ENCODE measurements at regions not wholly inside any gene's neighbourhood (a gene's known extent, or its start where the extent isn't known, plus 50 kb on each side); places are given as distances from the start of the nearest gene placed in this dataset.

DNA sequence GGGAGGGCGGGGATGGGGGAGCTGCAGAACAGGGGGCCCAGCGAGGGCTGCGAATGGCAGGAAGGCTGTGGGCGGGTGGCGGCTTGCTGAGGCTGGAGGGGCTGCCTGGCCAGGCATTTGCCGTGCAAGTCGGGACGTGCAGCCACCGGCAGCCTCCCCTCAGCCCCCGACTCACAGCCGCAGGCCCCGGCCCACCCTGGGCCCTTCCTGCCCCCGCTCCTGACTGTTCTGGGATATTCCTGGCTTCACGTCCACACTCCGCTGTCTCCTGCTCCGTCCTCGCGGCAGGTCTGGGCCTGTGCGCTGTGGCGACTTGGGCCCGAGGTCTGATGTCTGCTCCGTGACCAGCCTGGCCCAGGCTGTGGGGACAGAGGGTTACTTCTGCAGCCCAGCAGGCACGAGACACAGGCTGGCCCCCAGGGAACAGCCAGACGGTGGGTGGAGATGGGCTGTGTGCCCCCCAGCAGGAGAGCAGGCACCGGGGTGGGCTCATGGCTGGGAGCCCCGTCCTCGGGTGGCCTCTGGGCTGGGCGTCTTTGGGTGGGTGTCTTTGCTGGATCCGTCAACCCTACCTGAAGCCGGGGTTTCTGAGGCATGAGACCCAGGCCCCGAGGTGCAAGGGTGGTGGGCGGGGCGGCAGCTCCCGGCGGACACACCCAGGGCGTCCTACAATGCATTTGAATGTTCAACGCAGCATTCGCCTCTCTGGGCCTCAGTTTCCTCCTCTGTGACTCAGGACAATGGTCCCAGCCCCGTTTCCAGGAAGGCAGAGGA, 86.5 kb downstream of the FOXL3 start:
- 63 to 64% methylated on average over 37 to 39 of the region's 39 CpGs for WGBS, 2 donors
- Histone ChIP-seq H3K4me3 (no peak overlapping the region), H3K36me3 (no peaks in the 10 kb centered on the region), H3K4me1 (peaks cover 0 to 19% (median 13%) of the 10 kb centered on the region in 9 donors), H3K27me3 (peaks cover 0 to 57% (median 41%) of the 10 kb centered on the region in 7 donors), H3K9me3 (no peaks in the 10 kb centered on the region), H3K27ac (no peak overlapping the region)
- TF ChIP-seq, protein P1, sequence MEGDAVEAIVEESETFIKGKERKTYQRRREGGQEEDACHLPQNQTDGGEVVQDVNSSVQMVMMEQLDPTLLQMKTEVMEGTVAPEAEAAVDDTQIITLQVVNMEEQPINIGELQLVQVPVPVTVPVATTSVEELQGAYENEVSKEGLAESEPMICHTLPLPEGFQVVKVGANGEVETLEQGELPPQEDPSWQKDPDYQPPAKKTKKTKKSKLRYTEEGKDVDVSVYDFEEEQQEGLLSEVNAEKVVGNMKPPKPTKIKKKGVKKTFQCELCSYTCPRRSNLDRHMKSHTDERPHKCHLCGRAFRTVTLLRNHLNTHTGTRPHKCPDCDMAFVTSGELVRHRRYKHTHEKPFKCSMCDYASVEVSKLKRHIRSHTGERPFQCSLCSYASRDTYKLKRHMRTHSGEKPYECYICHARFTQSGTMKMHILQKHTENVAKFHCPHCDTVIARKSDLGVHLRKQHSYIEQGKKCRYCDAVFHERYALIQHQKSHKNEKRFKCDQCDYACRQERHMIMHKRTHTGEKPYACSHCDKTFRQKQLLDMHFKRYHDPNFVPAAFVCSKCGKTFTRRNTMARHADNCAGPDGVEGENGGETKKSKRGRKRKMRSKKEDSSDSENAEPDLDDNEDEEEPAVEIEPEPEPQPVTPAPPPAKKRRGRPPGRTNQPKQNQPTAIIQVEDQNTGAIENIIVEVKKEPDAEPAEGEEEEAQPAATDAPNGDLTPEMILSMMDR (IDR thresholded peaks at IDR 0.05) = no peak
- intact Hi-C loops (cut with DNase I) = loop anchor here in 1 of 10 donors (10.0 kb wide), 1 partner anchor 118 kb away; no protein-coding TSS in a partner anchor
- no peak for DNase-seq
- no peak for ATAC-seq

DNA sequence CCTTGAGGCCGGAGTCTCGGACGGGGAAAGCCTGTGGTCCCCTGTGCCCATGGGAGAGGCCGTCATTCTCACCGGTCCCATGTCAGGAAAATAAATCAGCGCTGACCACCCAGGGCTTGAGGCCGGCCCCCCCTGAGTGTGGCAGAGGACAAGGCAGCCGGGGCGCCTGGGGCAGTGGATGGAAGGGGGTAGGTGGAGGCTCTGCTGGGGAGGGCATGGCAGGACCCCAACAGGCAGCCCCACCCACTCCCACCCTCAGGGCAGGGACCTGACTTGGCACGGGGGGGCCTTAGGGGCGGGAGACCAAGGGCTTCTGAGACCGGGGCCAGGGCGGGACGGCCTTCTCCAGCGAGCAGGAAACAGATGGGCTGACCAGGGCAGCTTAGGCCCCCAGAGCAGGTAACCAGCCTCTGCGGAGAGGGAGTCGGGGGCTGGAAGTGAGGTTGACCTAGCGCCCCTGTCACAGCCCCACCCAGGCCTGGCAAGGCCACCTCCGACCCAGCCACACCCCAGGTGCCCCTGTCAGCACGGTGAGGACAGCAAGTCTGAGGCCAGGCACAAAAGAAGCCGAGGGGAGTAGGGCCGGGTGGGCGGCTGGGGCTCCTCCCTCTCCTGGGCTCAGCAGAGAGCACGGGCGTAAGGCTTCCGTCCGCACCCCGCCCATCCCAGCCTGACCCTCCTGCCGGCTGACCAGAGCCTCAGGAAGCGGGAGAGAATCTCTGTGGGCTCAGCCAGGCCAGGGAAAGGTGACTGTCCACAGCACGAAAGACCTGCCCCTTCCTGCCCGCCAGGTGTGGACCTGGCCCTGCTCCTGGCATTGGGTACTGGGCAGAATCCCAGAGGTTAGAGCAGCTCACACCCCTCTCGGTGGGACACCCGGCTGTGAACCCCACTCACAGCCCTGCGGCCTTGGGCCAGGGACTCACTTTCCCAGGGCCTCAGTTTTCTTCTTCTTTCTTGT, 87.4 kb downstream of the FOXL3 start:
- H3K4me3 ChIP-seq = no peak overlapping the region
- no peak for DNase-seq

DNA sequence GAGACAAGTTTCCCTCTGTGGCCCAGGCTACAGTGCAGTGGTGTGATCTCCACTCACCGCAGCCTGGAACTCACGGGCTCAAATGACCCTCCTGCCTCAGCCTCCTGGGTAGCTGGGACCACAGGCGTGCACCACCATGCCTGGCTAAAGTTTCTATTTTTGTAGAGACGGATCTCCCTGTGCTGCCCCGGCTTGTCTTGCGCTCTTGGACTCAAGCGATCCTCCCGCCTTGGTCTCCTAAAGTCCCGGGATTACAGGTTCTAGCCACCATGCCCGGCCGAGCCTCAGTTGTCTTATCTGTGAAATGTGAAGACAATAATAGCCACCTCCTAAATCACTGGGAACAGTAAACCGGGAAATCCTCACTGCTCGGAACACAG, 88.1 kb downstream of the FOXL3 start:
- 95 to 97% methylated on average over 13 of the region's 13 CpGs for WGBS, 2 donors

More for the DNA sequence above, 87.4 kb downstream of the FOXL3 start:
- WGBS, 2 donors = 65 to 72% methylated on average over 35 of the region's 35 CpGs
- intact Hi-C loops (cut with DNase I) = loop anchor here in 1 of 10 donors (10.0 kb wide), 1 partner anchor 117 kb away; no protein-coding TSS in a partner anchor
- H3K9me3 ChIP-seq = peaks cover 0 to 2% (median 0%) of the 10 kb centered on the region in 11 donors
- no peak for ATAC-seq
- no peak overlapping the region for H3K27ac ChIP-seq
- TF ChIP-seq, protein P1 (IDR thresholded peaks at IDR 0.05) = no peak
- no peaks in the 10 kb centered on the region for H3K36me3 ChIP-seq
- H3K27me3 ChIP-seq = peaks cover 0 to 57% (median 41%) of the 10 kb centered on the region in 7 donors
- H3K4me1 ChIP-seq = peaks cover 0 to 24% (median 13%) of the 10 kb centered on the region in 9 donors

More for the DNA sequence above, 88.1 kb downstream of the FOXL3 start:
- TF ChIP-seq, protein P1 (IDR thresholded peaks at IDR 0.05) = no peak
- intact Hi-C loops (cut with DNase I) = loop anchor here in 1 of 10 donors (10.0 kb wide), 1 partner anchor 117 kb away; no protein-coding TSS in a partner anchor
- Histone ChIP-seq H3K4me3 (no peak overlapping the region), H3K36me3 (no peaks in the 10 kb centered on the region), H3K27ac (no peak overlapping the region), H3K4me1 (peaks cover 0 to 24% (median 13%) of the 10 kb centered on the region in 9 donors), H3K9me3 (peaks cover 0 to 9% (median 0%) of the 10 kb centered on the region in 11 donors), H3K27me3 (peaks cover 0 to 57% (median 41%) of the 10 kb centered on the region in 7 donors)
- DNase-seq (no peak), ATAC-seq (no peak)

All from heart right ventricle (tissue), 16 donors.